ENCODE measurements at regions not wholly inside any gene's neighbourhood (a gene's known extent, or its start where the extent isn't known, plus 50 kb on each side); places are given as distances from the start of the nearest gene placed in this dataset.

GRCh38 chr6:99868074-99868702 is 125.8 kb downstream of the MCHR2 start:
- H2BK20ac ChIP-seq (ENCODE audit: low read length): no peak overlapping the region
- H4K20me1 ChIP-seq (replicated peaks in 1 of 2; ENCODE audit: control insufficient read depth in 1 of 2, insufficient read depth in 2 of 2, low read length in 2 of 2): no peaks in the 10 kb centered on the region
- FAIRE-seq (peak; percentile 88), DNase-seq (ENCODE audit: low read depth in 1 of 2, low spot score in 2 of 2) (peak; percentile 31 to 87)
- no peak overlapping the region for H3K18ac ChIP-seq (ENCODE audit: extremely low read depth, low read length)
- H3K9me3 ChIP-seq (ENCODE audit: insufficient read depth in 2 of 2, low read depth in 1 of 2, low read length in 1 of 2): no peaks in the 10 kb centered on the region
- no peak overlapping the region for H3K4ac ChIP-seq (replicated peaks; ENCODE audit: insufficient read length, low read depth, low read length)
- H3K27ac ChIP-seq (ENCODE audit: low read depth, low read length): no peak overlapping the region
- H3K14ac ChIP-seq (ENCODE audit: insufficient read length): no peak overlapping the region
- no peaks in the 10 kb centered on the region for H3K27me3 ChIP-seq (replicated peaks in 1 of 4; ENCODE audit: control insufficient read depth in 3 of 4, extremely low read depth in 1 of 4, insufficient read depth in 3 of 4, low read length in 3 of 4)
- POLR2A ChIA-PET (ENCODE audit: partially characterized antibody): no interaction called here
- H3K56ac ChIP-seq (replicated peaks; ENCODE audit: insufficient read length, low read depth, low read length): no peak overlapping the region
- H2BK5ac ChIP-seq (ENCODE audit: low read depth, low read length): no peak overlapping the region
- no peak overlapping the region for H3K23ac ChIP-seq (ENCODE audit: insufficient read length)
- CTCF ChIA-PET (ENCODE audit: partially characterized antibody): interaction anchor here (0.5 to 6.1 kb wide), 62 partner anchors 8 to 1946 kb away, joined by 3 to 72 read pairs (median 4); no protein-coding TSS in a partner anchor
- H3K4me3 ChIP-seq (ENCODE audit: extremely low read depth in 1 of 4, insufficient read depth in 2 of 4, low read depth in 3 of 4, low read length in 4 of 4): peak overlapping the region in 1 of 4 experiments; percentile 47; a peak in 2 of 8 replicates
- H3K9ac ChIP-seq (replicated peaks in 1 of 4; ENCODE audit: extremely low read depth in 1 of 4, low read depth in 3 of 4, low read length in 3 of 4): no peak overlapping the region
- H4K91ac ChIP-seq (replicated peaks; ENCODE audit: insufficient read length, low read length): no peak overlapping the region
- H3K79me2 ChIP-seq (ENCODE audit: control insufficient read depth in 1 of 2, insufficient read depth in 2 of 2, low read length in 2 of 2): no peaks in the 10 kb centered on the region
- no peaks in the 10 kb centered on the region for H3K79me1 ChIP-seq (ENCODE audit: low read depth, low read length)
- H3K23me2 ChIP-seq (ENCODE audit: low read depth, low read length): no peaks in the 10 kb centered on the region
- TF ChIP-seq RAD21 (IDR thresholded peaks at IDR 0.05 in 1 of 2, conservative IDR thresholded peaks at IDR 0.05 in 1 of 2; ENCODE audit: low read depth in 2 of 2, low read length in 2 of 2): peak; percentile 90
- peak; percentile 81 to 90 (median 82) for TF ChIP-seq CTCF (IDR thresholded peaks at IDR 0.05; ENCODE audit: control extremely low read depth in 1 of 3, insufficient read depth in 1 of 3, low read depth in 1 of 3, low read length in 3 of 3)
- TF ChIP-seq SIRT6 (IDR thresholded peaks at IDR 0.05; ENCODE audit: low read length): no peak
- TF ChIP-seq TEAD4 (IDR thresholded peaks at IDR 0.05; ENCODE audit: low read depth, low read length): 0 out of 2 replicates have a peak, but pooled peaks have one; percentile 11
- peak overlapping the region in 1 of 2 experiments; percentile 64; a peak in 3 of 4 replicates for H3K4me2 ChIP-seq (ENCODE audit: insufficient read depth in 1 of 2, low read depth in 2 of 2, low read length in 2 of 2)
- H2AFZ ChIP-seq (ENCODE audit: low read length): peak overlapping the region; percentile 99
- H2AK5ac ChIP-seq (ENCODE audit: low read depth, low read length): no peak overlapping the region
- no peak overlapping the region for H4K8ac ChIP-seq (ENCODE audit: extremely low read depth, insufficient read depth, low read length)
- no peak overlapping the region for H2BK12ac ChIP-seq (ENCODE audit: low read depth, low read length)
- 12% methylated on average over 13 of the region's 13 CpGs; no CpG with 5 or more reads in 1 of the 2 experiments for WGBS, 2 experiments (ENCODE audit: extremely low coverage in 1 of 2, insufficient coverage in 1 of 2, insufficient read length in 1 of 2, insufficient replicate concordance in 2 of 2, low coverage in 1 of 2, low lambda C conversion rate in 2 of 2, missing lambda C conversion rate in 1 of 2)
- no peak overlapping the region for H2BK120ac ChIP-seq (replicated peaks; ENCODE audit: low read depth, low read length)
- no peaks in the 10 kb centered on the region for H3K4me1 ChIP-seq (replicated peaks in 1 of 4; ENCODE audit: control insufficient read depth in 3 of 4, insufficient read depth in 4 of 4, low read length in 3 of 4)
- no peak overlapping the region for H4K5ac ChIP-seq (ENCODE audit: insufficient read length, low read depth, low read length)
- no peak overlapping the region for H2BK15ac ChIP-seq (ENCODE audit: low read length)
- H3K36me3 ChIP-seq (ENCODE audit: control insufficient read depth in 2 of 4, insufficient read depth in 4 of 4, low read length in 3 of 4): no peaks in the 10 kb centered on the region

Data from H1 (cell line).